Sigmoid colon (tissue), 6 donors: ENCODE measurements at regions not wholly inside any gene's neighbourhood (a gene's known extent, or its start where the extent isn't known, plus 50 kb on each side); places are given as distances from the start of the nearest gene placed in this dataset.

Source experiments
- DNase-seq: peaks from one replicate; pipeline ENCODE4 v3.0.0-alpha.2; 2019
- H3K27ac ChIP-seq, 4 donors: fragments of 200-600 bp; sonication (generic); one replicate each; pipeline ENCODE4 v1.5.1; 2016 to 2019; ENCODE audit warnings: mild to moderate bottlenecking in 1 of 4
- H3K27me3 ChIP-seq, 3 donors: fragments of 200-600 bp; sonication (generic); one replicate each; pipeline ENCODE4 v1.5.1; 2019; ENCODE audit warnings: mild to moderate bottlenecking in 1 of 3
- H3K36me3 ChIP-seq, 4 donors: fragments of 200-600 bp; sonication (generic); one replicate each; pipeline ENCODE4 v1.5.1; 2016 to 2019
- H3K4me1 ChIP-seq, 4 donors: fragments of 200-600 bp; sonication (generic); one replicate each; pipeline ENCODE4 v1.5.1; 2017 to 2019
- H3K4me3 ChIP-seq, 4 donors: fragments of 200-600 bp; sonication (generic); one replicate each; pipeline ENCODE4 v1.5.1; 2017 to 2019; ENCODE audit warnings: mild to moderate bottlenecking in 2 of 4, moderate library complexity in 1 of 4
- H3K9me3 ChIP-seq, 4 donors: fragments of 200-600 bp in 3 of 4; sonication (generic) in 3 of 4; one replicate each; pipeline versions ENCODE4 v1.5.1 to v1.6.1; 2013 to 2019
- EP300 ChIP-seq, 4 donors: sonication (generic); formaldehyde crosslinking; IDR thresholded peaks; one replicate each; pipeline ENCODE4 v1.6.1; 2017; ENCODE audit warnings: antibody characterized with exemption in 4 of 4
- POLR2A ChIP-seq, 2 donors: fragments of 450-650 bp; IDR thresholded peaks; one replicate each; pipeline ENCODE4 v1.6.1; 2016; ENCODE audit warnings: antibody characterized with exemption in 2 of 2, mild to moderate bottlenecking in 2 of 2, moderate library complexity in 2 of 2
- POLR2AphosphoS5 ChIP-seq, 4 donors: sonication (generic); formaldehyde crosslinking; IDR thresholded peaks; one replicate each; pipeline ENCODE4 v1.6.1; 2017; ENCODE audit warnings: antibody characterized with exemption in 4 of 4
- WGBS, 2 donors: extraction: QIAGEN DNeasy Blood & Tissue Kit; methylation state at CpG; one replicate each; pipeline ENCODE4 v1.1.7; 2013; 5-methylcytosine and 5-hydroxymethylcytosine counted together
- intact Hi-C: fragments of 100-400 bp; cut with DNase I; formaldehyde crosslinking; loops from one replicate; pipeline ENCODE4 v1.15.1; 2023
- TF ChIP-seq, protein P1 (sequence below), 4 experiments: fragments of 450-650 bp in 3 of 4; fragments of 200-600 bp in 1 of 4; IDR thresholded peaks; one replicate each; pipeline ENCODE4 v1.5.1; 2016 to 2019; ENCODE audit warnings: antibody characterized with exemption in 4 of 4, mild to moderate bottlenecking in 3 of 4, moderate library complexity in 2 of 4
- donor health status: healthy with polysubstance abuse.
- donor health status: healthy.

DNA sequence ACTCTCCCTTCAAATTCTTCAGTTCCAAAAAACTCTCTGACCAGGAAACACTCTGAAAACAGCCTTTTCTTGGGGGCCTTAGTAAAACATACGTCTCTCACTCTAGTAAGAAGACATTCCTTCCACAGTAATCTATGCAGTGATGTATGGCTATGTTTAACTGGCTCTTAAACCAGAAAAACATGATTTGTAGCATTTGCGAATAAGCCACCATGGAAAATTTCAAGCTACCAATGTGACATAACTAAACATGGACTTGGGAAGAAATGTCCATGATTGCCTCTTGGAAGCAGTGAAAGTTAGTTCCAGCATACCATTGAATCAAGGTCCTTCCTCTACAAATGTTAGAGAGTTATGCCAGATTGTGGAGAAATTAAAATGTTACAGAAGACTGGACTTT is 121.5 kb upstream of the ATF7IP start:
- Histone ChIP-seq H3K36me3 (no peaks in the 10 kb centered on the region), H3K27me3 (no peaks in the 10 kb centered on the region), H3K27ac (no peak overlapping the region), H3K9me3 (peaks cover 0 to 8% (median 4%) of the 10 kb centered on the region in 4 donors), H3K4me3 (no peak overlapping the region), H3K4me1 (no peaks in the 10 kb centered on the region)
- no peak for DNase-seq
- intact Hi-C loops = no loop called here
- 97 to 98% methylated on average over 2 of the region's 2 CpGs for WGBS, 2 donors
- TF ChIP-seq, protein P1, sequence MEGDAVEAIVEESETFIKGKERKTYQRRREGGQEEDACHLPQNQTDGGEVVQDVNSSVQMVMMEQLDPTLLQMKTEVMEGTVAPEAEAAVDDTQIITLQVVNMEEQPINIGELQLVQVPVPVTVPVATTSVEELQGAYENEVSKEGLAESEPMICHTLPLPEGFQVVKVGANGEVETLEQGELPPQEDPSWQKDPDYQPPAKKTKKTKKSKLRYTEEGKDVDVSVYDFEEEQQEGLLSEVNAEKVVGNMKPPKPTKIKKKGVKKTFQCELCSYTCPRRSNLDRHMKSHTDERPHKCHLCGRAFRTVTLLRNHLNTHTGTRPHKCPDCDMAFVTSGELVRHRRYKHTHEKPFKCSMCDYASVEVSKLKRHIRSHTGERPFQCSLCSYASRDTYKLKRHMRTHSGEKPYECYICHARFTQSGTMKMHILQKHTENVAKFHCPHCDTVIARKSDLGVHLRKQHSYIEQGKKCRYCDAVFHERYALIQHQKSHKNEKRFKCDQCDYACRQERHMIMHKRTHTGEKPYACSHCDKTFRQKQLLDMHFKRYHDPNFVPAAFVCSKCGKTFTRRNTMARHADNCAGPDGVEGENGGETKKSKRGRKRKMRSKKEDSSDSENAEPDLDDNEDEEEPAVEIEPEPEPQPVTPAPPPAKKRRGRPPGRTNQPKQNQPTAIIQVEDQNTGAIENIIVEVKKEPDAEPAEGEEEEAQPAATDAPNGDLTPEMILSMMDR (IDR thresholded peaks at IDR 0.05) = no peak
- TF ChIP-seq POLR2AphosphoS5 (IDR thresholded peaks at IDR 0.05) (no peak), EP300 (IDR thresholded peaks at IDR 0.05) (no peak), POLR2A (IDR thresholded peaks at IDR 0.05) (no peak)

DNA sequence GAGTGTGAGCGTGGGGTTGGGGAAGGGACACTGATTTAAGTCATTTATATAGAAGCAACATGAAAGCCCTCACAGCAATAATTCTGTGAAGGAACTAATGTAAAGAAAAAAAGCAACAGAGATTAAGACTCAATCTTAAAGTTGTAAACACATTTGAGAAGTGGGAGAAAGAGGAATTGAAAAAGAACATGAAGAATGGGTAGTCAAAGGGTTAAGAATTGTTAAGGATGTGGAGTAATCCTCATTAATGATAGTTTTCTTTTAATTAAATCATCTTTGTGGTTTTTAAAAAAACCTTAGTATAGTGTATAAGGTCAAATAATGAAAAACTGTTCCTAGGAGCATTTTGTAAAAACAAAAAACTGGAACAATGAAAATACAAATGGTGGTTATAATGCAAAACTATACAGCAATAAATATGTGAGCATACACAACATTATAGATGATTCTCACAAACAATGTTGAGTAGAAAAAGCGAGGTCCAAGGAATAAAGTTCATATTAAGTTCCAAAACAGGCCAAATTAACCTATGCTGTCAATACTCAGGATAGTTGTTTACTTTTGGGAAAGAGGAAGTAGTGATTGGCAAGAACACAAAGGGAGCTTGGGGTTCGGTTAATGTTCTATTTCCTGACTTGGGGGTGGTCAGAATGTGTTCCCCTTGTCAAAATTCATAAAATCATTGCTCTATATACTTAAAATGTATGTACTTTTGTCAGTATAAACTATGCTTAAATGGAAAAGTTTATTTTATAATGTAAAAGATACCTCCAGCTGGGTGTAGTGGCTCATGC is 120.4 kb upstream of the ATF7IP start:
- intact Hi-C loops = no loop called here
- no peak overlapping the region for H3K27ac ChIP-seq
- no peaks in the 10 kb centered on the region for H3K4me1 ChIP-seq
- H3K9me3 ChIP-seq = peaks cover 0 to 8% (median 4%) of the 10 kb centered on the region in 4 donors
- 38 to 58% methylated on average over 3 of the region's 3 CpGs for WGBS, 2 donors
- H3K4me3 ChIP-seq = no peak overlapping the region
- no peaks in the 10 kb centered on the region for H3K36me3 ChIP-seq
- DNase-seq = no peak
- TF ChIP-seq EP300 (IDR thresholded peaks at IDR 0.05) (no peak), POLR2AphosphoS5 (IDR thresholded peaks at IDR 0.05) (no peak), POLR2A (IDR thresholded peaks at IDR 0.05) (no peak)
- TF ChIP-seq, protein P1 (IDR thresholded peaks at IDR 0.05) = no peak
- no peaks in the 10 kb centered on the region for H3K27me3 ChIP-seq

DNA sequence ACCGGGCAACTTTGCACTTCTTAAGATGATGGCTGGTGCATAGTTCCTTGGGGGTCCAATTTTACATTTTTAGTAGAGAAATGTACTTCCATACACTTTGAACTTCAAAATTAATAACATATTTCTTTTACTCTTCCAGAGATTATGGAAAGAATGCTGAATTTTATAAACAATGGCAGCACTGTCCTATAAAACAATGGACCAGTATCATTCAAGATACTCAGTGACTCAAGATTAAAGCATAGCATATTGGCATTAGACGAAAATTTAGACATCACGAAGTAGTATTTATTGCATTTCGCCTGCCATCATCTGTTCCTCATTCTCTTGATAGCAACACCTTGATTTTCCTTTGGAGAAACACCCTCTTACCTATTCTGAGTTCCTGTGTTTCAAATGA is 118.3 kb upstream of the ATF7IP start:
- H3K27me3 ChIP-seq = no peaks in the 10 kb centered on the region
- H3K4me3 ChIP-seq = no peak overlapping the region
- no peak overlapping the region for H3K27ac ChIP-seq
- 93 to 94% methylated on average over 4 of the region's 4 CpGs for WGBS, 2 donors
- intact Hi-C loops = no loop called here
- H3K36me3 ChIP-seq = no peaks in the 10 kb centered on the region
- H3K4me1 ChIP-seq = no peaks in the 10 kb centered on the region
- DNase-seq = no peak
- H3K9me3 ChIP-seq = peaks cover 0 to 7% (median 3%) of the 10 kb centered on the region in 4 donors
- TF ChIP-seq POLR2AphosphoS5 (IDR thresholded peaks at IDR 0.05) (no peak), EP300 (IDR thresholded peaks at IDR 0.05) (no peak), POLR2A (IDR thresholded peaks at IDR 0.05) (no peak)
- TF ChIP-seq, protein P1 (IDR thresholded peaks at IDR 0.05) = no peak

DNA sequence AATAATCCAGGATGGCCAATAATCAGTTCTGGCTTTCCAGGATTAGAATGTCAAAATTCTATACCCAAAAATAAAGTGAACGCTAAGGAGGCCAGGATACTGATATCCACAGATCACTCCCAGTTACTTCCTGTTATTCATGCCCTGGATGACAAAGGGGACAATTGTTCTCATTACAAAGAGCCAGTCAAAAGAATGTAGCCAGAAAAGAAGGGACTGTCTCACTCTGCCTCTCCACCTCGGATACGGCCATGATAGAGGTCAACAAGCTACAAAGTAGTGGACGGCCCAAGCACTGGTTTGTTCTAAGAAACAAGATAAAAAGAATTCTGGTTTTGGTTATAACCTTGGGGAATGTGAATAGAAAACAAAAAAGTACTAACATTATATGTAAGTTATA is 116.1 kb upstream of the ATF7IP start:
- no peaks in the 10 kb centered on the region for H3K36me3 ChIP-seq
- no peaks in the 10 kb centered on the region for H3K4me1 ChIP-seq
- TF ChIP-seq POLR2AphosphoS5 (IDR thresholded peaks at IDR 0.05) (no peak), EP300 (IDR thresholded peaks at IDR 0.05) (no peak), POLR2A (IDR thresholded peaks at IDR 0.05) (no peak)
- TF ChIP-seq, protein P1 (IDR thresholded peaks at IDR 0.05) = no peak
- DNase-seq = no peak
- no peaks in the 10 kb centered on the region for H3K9me3 ChIP-seq
- 24 to 64% methylated on average over 4 of the region's 4 CpGs for WGBS, 2 donors
- intact Hi-C loops = no loop called here
- no peak overlapping the region for H3K4me3 ChIP-seq
- H3K27ac ChIP-seq = no peak overlapping the region
- no peaks in the 10 kb centered on the region for H3K27me3 ChIP-seq
